Head of caudate nucleus (tissue), 42 donors: ENCODE measurements at regions not wholly inside any gene's neighbourhood (a gene's known extent, or its start where the extent isn't known, plus 50 kb on each side); places are given as distances from the start of the nearest gene placed in this dataset.

Source experiments
- DNase-seq, 42 donors: peaks; one replicate each; pipeline versions ENCODE4 v3.0.0 to v3.0.0-alpha.2; 2020 to 2021; ENCODE audit warnings: mixed read lengths in 7 of 42
- intact Hi-C: fragments of 100-400 bp; cut with DNase I; formaldehyde crosslinking; loops from one replicate; pipeline ENCODE4 v1.15.0; 2022

- intact Hi-C loops, result no loop called here
- DNase-seq, result no peak
Observed at GRCh38 chr18:22031611-22032010, 137.8 kb upstream of the GATA6 start.

- no peak for DNase-seq
- intact Hi-C loops, result no loop called here
Observed at GRCh38 chr18:22032392-22032961, 136.9 kb upstream of the GATA6 start.

- intact Hi-C loops, result no loop called here
- no peak for DNase-seq
Observed at GRCh38 chr18:22033085-22033484, 136.3 kb upstream of the GATA6 start.

- intact Hi-C loops, result no loop called here
- no peak for DNase-seq
Observed at GRCh38 chr18:22034276-22034675, 135.1 kb upstream of the GATA6 start.

- DNase-seq, result no peak
- intact Hi-C loops, result no loop called here
Observed at GRCh38 chr18:22040533-22040932, 128.9 kb upstream of the GATA6 start.

GRCh38 chr18:22043837-22044236 is 125.6 kb upstream of the GATA6 start:
- intact Hi-C loops, result no loop called here
- no peak for DNase-seq

GRCh38 chr18:22044474-22045220 is 124.7 kb upstream of the GATA6 start:
- intact Hi-C loops, result no loop called here
- DNase-seq, result no peak

GRCh38 chr18:22045221-22045918 is 124.0 kb upstream of the GATA6 start:
- DNase-seq, result no peak

GRCh38 chr18:22046473-22046872 is 122.9 kb upstream of the GATA6 start:
- DNase-seq, result no peak
- intact Hi-C loops, result no loop called here

More at GRCh38 chr18:22045221-22045918, 124.0 kb upstream of the GATA6 start:
- intact Hi-C loops, result no loop called here

GRCh38 chr18:22047485-22047884 is 121.9 kb upstream of the GATA6 start:
- DNase-seq, result no peak
- intact Hi-C loops, result no loop called here

- intact Hi-C loops, result no loop called here
- DNase-seq, result no peak
Observed at GRCh38 chr18:22048221-22048620, 121.2 kb upstream of the GATA6 start.

DNA sequence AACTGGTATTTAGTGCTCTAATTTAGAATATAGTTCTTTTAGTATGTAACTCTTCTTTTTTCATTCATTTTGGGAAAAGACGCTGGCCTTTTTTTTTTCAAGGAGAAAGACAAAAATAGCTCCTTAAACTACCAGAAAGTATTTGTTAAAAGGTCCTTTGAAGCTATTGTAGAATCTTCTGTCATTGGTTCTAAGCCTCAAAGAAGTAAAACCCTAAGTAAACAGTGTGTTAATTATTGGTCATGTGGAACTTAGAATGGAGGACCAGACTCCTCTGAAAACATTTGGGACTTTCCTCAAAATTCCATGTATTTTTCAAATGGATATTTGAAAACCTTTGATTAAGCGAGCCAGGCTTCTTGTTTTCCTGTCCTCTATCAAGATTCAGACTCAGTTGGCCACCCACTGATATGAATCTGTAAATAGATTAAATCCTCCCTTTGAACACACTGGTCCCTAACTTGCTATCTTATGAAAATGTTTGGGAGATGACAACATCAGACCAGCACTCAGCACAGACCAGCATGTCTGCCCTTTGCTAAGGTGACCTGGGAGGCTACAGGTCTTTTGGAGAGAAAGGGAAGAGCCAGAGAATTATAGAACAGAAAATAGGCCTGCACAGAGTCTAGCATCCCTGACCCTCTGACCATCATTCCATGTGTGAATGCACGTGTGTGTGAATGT is 120.3 kb upstream of the GATA6 start:
- intact Hi-C loops, result no loop called here
- DNase-seq, result no peak

DNA sequence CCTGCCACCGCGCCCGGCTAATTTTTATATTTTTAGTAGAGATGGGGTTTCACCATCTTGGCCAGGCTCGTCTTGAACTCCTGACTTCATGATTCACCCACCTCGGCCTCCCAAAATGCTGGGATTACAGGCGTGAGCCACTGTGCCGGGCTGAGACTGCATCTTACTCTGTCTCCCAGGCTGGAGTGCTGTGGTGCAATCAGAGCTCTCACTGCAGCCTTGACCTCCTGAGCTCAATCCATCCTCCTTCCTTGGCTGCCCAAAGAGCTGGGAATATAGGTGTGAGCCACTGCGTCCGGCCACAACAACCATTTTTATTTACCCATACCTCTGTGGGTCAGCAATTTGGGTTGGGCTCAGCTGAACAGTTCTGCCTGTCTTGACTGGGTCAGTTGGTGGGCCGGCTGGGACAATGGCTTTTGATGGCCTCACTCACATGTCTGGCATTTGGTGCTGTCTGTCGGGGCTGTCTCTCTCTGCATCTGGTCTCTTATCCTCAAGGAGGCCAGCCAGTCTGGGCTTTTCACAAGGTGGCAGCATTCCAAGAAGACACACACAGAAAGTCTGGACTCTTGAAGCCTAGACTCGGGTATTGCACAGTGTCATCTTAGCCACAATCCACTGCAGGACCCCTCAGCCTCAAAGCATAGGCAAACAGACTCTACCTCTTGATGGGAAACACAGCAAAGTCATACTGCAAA is 116.8 kb upstream of the GATA6 start:
- intact Hi-C loops, result no loop called here
- DNase-seq, result no peak

DNA sequence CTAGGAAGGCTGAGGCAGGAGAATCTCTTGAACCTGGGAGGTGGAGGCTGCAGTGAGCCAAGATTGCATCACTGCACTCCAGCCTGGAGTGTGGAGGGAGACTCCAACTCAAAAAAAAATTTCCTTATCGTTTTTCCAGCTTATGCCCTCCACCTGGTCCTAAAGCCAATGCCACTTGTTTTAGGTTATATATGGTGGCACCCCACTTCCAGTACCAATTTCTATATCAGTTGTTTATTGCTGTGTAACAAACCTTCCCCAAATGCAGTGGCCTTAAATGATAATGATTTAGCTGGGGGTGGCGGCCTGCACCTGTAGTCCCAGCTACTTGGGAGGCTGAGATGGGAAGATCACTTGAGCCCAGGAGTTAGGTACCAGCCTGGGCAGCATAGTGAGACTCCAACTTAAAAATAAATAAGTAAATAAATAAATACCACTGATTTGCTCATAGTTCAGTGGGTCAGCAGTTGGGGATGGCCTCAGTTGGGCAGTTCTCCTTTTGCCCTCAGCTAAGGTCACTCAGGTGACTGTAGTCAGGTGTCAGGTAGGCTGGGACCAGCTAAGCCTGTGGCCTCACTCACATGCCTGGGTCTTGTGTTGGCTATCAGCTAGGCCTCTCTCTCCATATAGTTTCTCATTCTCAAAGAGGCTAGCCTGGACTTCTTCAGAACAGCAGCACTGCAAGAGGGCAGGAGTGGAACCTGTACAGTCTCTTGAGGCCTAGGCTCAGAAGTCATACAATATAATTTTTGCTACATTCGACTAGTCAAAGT is 113.7 kb upstream of the GATA6 start:
- intact Hi-C loops, result no loop called here

GRCh38 chr18:22056950-22057349 is 112.4 kb upstream of the GATA6 start:
- intact Hi-C loops, result no loop called here

More for the DNA sequence above, 113.7 kb upstream of the GATA6 start:
- DNase-seq, result no peak

DNA sequence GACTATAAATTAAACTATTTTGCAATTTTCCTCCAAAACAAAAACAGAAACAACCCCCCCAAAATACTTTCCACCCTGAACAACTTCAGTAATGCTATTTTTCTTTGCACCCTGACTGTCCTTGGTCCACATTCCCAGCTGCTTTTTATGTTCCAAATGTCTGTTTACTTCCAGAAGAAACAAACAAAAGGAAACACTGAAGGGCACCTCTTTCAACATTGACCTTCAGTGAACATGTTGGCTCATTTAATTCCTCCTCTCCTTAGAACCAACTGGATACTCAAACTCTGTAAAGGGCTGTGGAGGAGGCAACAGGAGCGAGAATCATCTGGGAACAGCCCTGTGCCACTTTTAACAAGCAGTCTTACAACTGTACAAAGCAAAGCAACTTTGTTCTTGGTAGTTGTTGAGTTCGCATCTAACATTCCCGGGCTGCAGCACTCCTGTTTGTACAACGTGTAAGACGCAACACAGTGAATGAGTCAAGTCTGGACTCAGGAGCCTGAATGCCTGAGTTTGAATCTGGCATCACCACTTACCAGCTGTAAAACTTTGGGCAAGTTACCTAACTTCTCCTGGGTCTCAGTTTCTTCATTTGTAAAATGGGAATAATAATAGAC is 111.4 kb upstream of the GATA6 start:
- DNase-seq, result no peak
- intact Hi-C loops, result no loop called here

More at GRCh38 chr18:22056950-22057349, 112.4 kb upstream of the GATA6 start:
- no peak for DNase-seq

DNA sequence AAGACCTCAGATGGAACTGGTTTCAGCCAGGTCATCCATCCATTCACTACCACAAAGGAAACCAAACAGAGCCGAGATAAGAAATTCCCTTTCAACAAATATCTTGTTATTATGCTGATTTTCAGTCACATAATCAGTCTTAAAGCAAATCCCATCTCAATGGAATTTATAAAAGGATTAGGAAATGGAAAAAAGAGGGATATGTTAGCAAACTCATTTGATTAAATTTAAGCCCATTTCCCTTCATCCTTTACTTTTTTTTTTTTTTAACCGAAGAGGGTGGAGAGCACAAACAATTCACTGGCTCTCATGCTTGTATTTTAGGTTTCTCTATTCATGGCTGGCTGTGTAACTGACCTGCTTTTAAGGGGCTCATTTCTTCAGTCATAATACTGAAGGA is 109.0 kb upstream of the GATA6 start:
- no peak for DNase-seq
- intact Hi-C loops, result no loop called here

DNA sequence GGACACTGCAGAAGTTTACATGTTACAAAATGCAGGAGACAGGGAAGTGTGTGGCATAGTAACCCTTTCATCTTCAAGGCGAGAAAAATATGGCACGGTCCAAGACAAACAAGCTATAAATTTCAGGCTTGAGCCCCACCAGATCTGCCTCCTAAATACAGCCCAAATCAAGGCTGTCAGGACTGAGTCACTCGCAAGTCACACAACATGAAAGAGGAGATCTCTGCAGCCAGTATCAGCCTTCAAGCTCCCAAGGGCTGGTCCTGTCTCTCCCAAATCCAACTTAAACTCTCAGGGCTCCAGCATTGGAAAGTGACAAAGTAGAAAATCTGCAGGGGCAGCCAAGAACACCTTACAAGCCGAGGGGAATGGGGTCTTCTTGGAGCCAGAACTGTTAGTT is 106.3 kb upstream of the GATA6 start:
- no peak for DNase-seq
- intact Hi-C loops, result no loop called here
